ENCODE measurements at regions not wholly inside any gene's neighbourhood (a gene's known extent, or its start where the extent isn't known, plus 50 kb on each side); places are given as distances from the start of the nearest gene placed in this dataset.
"Not testable (repeated sequence)": the region's sequence is repeated elsewhere in the genome, so short reads cannot be mapped to it uniquely, and the experiment has no call there.

DNA sequence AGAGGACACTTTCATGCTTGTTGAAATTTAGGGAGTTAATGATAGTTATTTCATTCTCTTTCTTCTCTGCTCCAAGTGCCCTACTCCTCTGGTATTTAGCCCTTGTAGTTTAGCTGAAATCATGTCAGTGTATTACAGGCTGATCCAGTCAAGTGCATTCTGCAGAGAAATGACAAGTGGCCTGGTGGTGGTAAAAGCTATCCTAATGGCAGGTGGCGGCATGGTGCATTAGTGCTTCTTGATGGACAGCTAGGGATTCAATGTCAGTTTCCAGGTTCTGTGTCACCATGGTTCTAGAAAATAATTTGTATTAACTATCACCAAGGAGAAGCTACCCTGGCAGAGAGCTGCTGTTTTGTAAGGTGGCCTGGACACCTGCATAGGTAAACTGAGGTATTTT is 90.0 kb upstream of the BNIP2 start:
- Histone ChIP-seq H3K79me2 (ENCODE audit: low read length) (no peaks in the 10 kb centered on the region), H3K9me3 (ENCODE audit: low read length) (no peaks in the 10 kb centered on the region), H3F3A (ENCODE audit: low read length, unreplicated experiment) (no peaks in the 10 kb centered on the region), H3K9ac (ENCODE audit: low read length) (no peak overlapping the region), H3K4me1 (ENCODE audit: insufficient read depth, low read length) (no peaks in the 10 kb centered on the region), H3K4me3 (ENCODE audit: low read length) (no peak overlapping the region), H4K20me1 (ENCODE audit: low read length) (no peaks in the 10 kb centered on the region), H2AFZ (ENCODE audit: low read length) (no peak overlapping the region), H3K4me2 (ENCODE audit: low read length) (no peak overlapping the region), H3K27ac (ENCODE audit: low read length) (no peak overlapping the region), H3K36me3 (ENCODE audit: low read depth, low read length) (no peaks in the 10 kb centered on the region), H3K27me3 (ENCODE audit: low read length) (peaks cover 31% of the 10 kb centered on the region; the same call in 1 of the 2 replicates), H3K9me2 (replicated peaks; ENCODE audit: low read length) (no peaks in the 10 kb centered on the region)
- DNase-seq (no peak), ATAC-seq (no peak)
- CTCF ChIA-PET, result no interaction called here
- no TSS peak for BruUV-seq (replicated peaks)
- TF ChIP-seq EZH2 (IDR thresholded peaks at IDR 0.05; ENCODE audit: low read length, unreplicated experiment) (no peak), EZH2phosphoT487 (IDR thresholded peaks at IDR 0.05; ENCODE audit: borderline replicate concordance, low read length) (no peak)
- TF ChIP-seq, protein P1, sequence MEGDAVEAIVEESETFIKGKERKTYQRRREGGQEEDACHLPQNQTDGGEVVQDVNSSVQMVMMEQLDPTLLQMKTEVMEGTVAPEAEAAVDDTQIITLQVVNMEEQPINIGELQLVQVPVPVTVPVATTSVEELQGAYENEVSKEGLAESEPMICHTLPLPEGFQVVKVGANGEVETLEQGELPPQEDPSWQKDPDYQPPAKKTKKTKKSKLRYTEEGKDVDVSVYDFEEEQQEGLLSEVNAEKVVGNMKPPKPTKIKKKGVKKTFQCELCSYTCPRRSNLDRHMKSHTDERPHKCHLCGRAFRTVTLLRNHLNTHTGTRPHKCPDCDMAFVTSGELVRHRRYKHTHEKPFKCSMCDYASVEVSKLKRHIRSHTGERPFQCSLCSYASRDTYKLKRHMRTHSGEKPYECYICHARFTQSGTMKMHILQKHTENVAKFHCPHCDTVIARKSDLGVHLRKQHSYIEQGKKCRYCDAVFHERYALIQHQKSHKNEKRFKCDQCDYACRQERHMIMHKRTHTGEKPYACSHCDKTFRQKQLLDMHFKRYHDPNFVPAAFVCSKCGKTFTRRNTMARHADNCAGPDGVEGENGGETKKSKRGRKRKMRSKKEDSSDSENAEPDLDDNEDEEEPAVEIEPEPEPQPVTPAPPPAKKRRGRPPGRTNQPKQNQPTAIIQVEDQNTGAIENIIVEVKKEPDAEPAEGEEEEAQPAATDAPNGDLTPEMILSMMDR (conservative IDR thresholded peaks at IDR 0.05; ENCODE audit: low read depth, low read length), result no peak
- intact Hi-C loops (cut with micrococcal nuclease), result no loop called here
- POLR2A ChIA-PET (ENCODE audit: unreplicated experiment), result no interaction called here

DNA sequence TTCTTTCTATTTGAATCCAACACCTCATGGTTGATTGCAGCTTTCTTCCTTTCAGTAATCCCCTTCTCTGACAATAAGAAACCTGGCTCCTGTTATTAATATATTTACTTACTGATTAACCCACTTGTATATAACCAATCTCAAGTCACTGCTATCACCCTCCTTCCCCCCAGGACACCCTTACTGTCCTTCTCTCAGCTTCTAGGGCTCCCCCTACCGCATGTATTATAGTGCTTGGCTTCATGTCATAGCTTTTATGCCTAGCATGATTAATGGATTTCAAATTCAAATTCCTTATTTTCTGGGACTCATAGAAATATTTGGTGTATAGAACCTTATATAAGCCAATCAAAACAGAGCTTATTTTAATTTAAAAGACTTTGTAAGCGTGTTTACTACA is 75.7 kb upstream of the BNIP2 start:
- Histone ChIP-seq H3K27ac (ENCODE audit: low read length) (no peak overlapping the region), H2AFZ (ENCODE audit: low read length) (no peak overlapping the region), H3K9me2 (replicated peaks; ENCODE audit: low read length) (no peaks in the 10 kb centered on the region), H3K4me2 (ENCODE audit: low read length) (no peak overlapping the region), H3K4me1 (ENCODE audit: insufficient read depth, low read length) (no peaks in the 10 kb centered on the region), H3K27me3 (ENCODE audit: low read length) (peaks cover 31% of the 10 kb centered on the region), H3K9ac (ENCODE audit: low read length) (no peak overlapping the region), H3K79me2 (ENCODE audit: low read length) (no peaks in the 10 kb centered on the region), H4K20me1 (ENCODE audit: low read length) (no peaks in the 10 kb centered on the region), H3K4me3 (ENCODE audit: low read length) (no peak overlapping the region), H3K36me3 (ENCODE audit: low read depth, low read length) (no peaks in the 10 kb centered on the region), H3K9me3 (ENCODE audit: low read length) (no peaks in the 10 kb centered on the region), H3F3A (ENCODE audit: low read length, unreplicated experiment) (no peaks in the 10 kb centered on the region)
- no TSS peak for BruUV-seq (replicated peaks)
- POLR2A ChIA-PET (ENCODE audit: unreplicated experiment), result no interaction called here
- intact Hi-C loops (cut with micrococcal nuclease), result no loop called here
- ATAC-seq (no peak), DNase-seq (no peak)
- CTCF ChIA-PET, result no interaction called here
- TF ChIP-seq EZH2 (IDR thresholded peaks at IDR 0.05; ENCODE audit: low read length, unreplicated experiment) (no peak), EZH2phosphoT487 (IDR thresholded peaks at IDR 0.05; ENCODE audit: borderline replicate concordance, low read length) (no peak)
- TF ChIP-seq, protein P1 (conservative IDR thresholded peaks at IDR 0.05; ENCODE audit: low read depth, low read length), result peak; percentile 33; the same call in 1 of the 2 replicates

DNA sequence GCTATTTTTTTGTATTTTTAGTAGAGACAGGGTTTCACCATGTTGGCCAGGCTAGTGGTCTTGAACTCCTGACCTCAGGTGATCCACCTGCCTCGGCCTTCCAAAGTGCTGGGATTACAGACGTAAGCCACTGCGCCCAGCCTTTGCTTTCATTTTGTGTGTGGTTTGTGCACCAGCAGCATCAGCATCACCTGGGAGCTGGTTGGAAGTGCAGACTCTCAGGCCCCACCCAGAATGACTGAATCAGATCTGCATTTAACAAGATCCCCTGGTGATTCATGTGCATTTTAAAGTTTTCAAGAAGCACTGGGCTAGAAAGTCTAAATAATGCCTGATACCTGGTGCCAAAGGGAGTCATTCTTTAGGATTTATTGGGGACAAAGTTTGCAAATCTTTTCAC is 73.4 kb upstream of the BNIP2 start:
- BruUV-seq (replicated peaks), result no TSS peak
- Histone ChIP-seq H3F3A (ENCODE audit: low read length, unreplicated experiment) (no peaks in the 10 kb centered on the region), H3K27ac (ENCODE audit: low read length) (no peak overlapping the region), H3K4me1 (ENCODE audit: insufficient read depth, low read length) (no peaks in the 10 kb centered on the region), H4K20me1 (ENCODE audit: low read length) (no peaks in the 10 kb centered on the region), H3K27me3 (ENCODE audit: low read length) (peaks cover 43% of the 10 kb centered on the region), H3K4me2 (ENCODE audit: low read length) (no peak overlapping the region), H3K9ac (ENCODE audit: low read length) (no peak overlapping the region), H3K79me2 (ENCODE audit: low read length) (no peaks in the 10 kb centered on the region), H3K9me2 (replicated peaks; ENCODE audit: low read length) (no peaks in the 10 kb centered on the region), H2AFZ (ENCODE audit: low read length) (no peak overlapping the region), H3K36me3 (ENCODE audit: low read depth, low read length) (no peaks in the 10 kb centered on the region), H3K4me3 (ENCODE audit: low read length) (no peak overlapping the region), H3K9me3 (ENCODE audit: low read length) (no peaks in the 10 kb centered on the region)
- ATAC-seq, result no peak
- intact Hi-C loops (cut with micrococcal nuclease), result no loop called here
- DNase-seq, result peak; percentile 7
- TF ChIP-seq EZH2phosphoT487 (IDR thresholded peaks at IDR 0.05; ENCODE audit: borderline replicate concordance, low read length), result no peak
- TF ChIP-seq, protein P1 (conservative IDR thresholded peaks at IDR 0.05; ENCODE audit: low read depth, low read length), result no peak
- no peak for TF ChIP-seq EZH2 (IDR thresholded peaks at IDR 0.05; ENCODE audit: low read length, unreplicated experiment)
- ChIA-PET CTCF (no interaction called here), POLR2A (ENCODE audit: unreplicated experiment) (no interaction called here)

DNA sequence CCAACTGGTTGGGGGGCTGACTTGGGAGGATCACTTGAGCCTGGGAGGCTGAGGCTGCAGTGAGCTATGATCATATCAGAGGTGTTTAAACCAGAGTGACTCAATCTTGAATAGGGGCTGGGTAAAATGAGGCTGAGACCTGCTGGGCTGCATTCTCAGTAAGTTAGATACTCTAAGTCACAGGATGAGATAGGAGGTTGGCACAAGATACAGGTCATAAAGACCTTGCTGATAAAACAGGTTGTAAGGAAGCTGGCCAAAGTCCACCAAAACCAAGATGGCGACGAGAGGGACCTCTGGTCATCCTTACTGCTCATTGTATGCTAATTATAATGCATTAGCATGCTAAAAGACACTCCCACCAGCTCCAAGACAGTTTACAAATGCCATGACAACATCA is 71.1 kb upstream of the BNIP2 start:
- DNase-seq; H3K36me3 ChIP-seq (ENCODE audit: low read depth, low read length); H3K4me1 ChIP-seq (ENCODE audit: insufficient read depth, low read length); H3K9ac ChIP-seq (ENCODE audit: low read length); BruUV-seq (replicated peaks); H3K4me3 ChIP-seq (ENCODE audit: low read length); H4K20me1 ChIP-seq (ENCODE audit: low read length); H3K79me2 ChIP-seq (ENCODE audit: low read length); H2AFZ ChIP-seq (ENCODE audit: low read length); ATAC-seq; H3K9me2 ChIP-seq (replicated peaks; ENCODE audit: low read length); H3K9me3 ChIP-seq (ENCODE audit: low read length); intact Hi-C loops (cut with micrococcal nuclease); H3F3A ChIP-seq (ENCODE audit: low read length, unreplicated experiment); CTCF ChIA-PET; H3K27ac ChIP-seq (ENCODE audit: low read length); H3K4me2 ChIP-seq (ENCODE audit: low read length): not testable (repeated sequence)
- POLR2A ChIA-PET (ENCODE audit: unreplicated experiment), result interaction anchor here (0.8 kb wide), 1 partner anchor 435 kb away, joined by 6 read pairs; no protein-coding TSS in a partner anchor
- H3K27me3 ChIP-seq (ENCODE audit: low read length), result peaks cover 31% of the 10 kb centered on the region

All from PC-3 (cell line).